GM18867 (cell line): ENCODE measurements at regions not wholly inside any gene's neighbourhood (a gene's known extent, or its start where the extent isn't known, plus 50 kb on each side); places are given as distances from the start of the nearest gene placed in this dataset.
A peak's percentile ranks its signal among the peaks of the same experiment; 100 is the strongest.
"Not testable (repeated sequence)": the region's sequence is repeated elsewhere in the genome, so short reads cannot be mapped to it uniquely, and the experiment has no call there.

Source experiments
- ATAC-seq: cut with Tn5 transposase; IDR thresholded peaks from one replicate; pipeline ENCODE4 v1.9.1; 2021; ENCODE audit warnings: mild to moderate bottlenecking, moderate library complexity; ENCODE audit not compliant: unreplicated experiment

DNA sequence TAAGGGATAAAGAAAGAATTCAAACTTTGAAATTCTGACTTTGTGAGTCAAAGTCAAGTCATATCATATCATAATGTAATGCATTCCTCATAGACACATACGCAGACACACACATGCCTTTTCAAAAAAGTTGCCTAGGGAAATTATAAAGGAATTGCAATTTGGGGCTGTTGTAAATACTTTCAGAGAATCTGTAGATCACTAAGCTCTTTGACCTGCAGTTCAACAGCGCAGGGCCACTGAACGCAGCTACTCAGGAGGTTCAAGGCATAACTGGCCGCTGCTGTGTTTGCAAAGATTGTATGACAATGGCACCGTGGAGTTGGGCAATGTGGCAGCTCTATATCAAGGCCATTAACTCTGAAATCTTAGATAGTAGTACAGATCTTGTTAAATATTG lies 188.4 kb upstream of the THRB start:
- no peak for ATAC-seq

DNA sequence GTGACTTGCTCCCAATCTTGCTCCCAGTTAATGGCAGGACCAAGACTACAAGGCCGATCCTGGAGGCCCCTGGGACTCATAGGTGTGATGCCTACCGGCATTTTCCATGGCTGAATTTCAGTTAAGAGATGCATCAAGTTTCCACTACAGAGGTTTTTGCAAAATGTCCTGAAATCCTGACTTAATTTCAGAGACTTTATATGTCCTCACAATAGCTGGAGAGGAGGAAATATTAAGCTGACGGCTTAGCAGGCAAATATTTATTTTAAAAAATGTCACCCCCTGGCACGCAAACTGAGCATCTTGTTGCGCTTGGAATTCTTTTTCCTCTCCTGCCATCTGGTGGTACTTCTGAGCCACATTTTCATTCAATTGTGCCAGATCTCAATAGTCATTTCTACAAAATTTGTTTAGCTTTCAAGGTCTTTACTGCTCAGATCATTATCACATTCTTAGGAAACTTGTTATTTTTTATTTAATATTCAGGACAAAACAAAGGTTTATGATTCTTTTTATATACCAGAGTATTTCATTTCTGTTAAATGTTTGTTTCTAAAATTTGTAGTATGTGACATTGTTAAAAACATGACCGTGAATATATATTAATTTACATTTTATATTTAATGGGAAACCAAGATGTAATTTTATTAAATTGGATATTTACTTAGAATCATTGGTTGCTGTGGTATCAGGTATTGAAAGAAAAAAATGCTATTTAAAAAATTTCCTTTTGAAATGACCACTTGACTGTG lies 189.2 kb upstream of the THRB start:
- no peak for ATAC-seq

DNA sequence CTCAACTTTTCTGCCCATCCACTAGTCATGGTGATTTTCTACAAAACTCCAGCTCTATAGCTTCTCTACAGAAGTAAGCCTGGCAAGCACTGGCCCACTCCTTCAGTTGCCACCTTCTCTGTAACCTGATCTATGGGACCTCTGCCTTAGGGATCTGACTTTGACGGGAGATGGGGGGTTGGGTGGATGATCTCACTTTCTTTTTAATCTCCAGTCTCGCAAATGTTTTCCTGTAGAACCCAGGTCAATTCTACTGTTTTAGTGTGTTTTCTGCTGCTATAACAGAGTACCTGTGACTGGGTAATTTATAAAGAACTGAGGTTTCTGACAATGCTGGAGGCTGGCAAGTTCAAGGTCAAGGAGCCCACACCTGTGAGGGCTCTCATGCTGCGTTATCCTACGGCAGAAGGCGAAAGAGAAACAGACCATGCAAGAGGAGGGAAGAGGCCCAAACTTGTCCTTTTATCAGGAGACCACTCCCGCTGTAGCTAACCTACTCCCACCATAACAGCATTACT lies 189.9 kb upstream of the THRB start:
- no peak for ATAC-seq

DNA sequence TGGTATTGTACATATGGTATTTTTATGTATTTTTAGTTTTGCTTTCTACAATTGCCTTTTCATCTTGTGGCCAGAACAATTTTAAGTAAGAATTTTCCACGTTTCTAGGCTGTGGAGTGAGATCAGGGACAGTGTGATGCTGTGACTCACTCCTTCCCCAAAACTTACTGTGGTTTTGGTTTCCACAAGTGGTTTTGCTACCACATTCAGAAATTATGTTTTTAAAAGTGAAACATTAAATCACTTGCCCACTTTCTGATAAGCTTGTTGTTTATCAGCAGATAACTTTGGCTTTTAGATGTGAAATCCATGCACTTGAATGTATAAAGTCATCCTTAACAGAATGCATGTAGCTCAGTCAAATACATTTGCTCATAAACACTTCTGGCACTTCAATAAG lies 192.2 kb upstream of the THRB start:
- peak; percentile 71 for ATAC-seq

DNA sequence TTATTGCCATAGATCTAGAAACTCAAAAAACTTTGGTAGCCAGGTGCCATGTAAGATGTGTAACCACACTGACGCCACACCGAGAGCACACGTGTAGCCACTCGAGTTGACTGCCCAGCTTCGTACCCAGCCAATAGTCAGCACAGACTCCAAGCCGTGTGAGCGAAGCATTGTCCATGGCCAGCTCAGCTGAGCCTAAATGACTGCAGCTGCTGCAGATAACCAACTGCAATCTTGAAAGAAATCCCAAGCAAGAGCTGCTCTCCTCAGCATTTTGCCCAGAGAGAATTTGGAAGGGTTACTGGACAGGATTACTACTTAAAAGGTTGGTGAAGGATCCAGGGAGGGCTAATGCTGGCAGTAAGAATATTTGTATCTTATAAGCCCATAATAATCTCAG lies 193.0 kb upstream of the THRB start:
- no peak for ATAC-seq

DNA sequence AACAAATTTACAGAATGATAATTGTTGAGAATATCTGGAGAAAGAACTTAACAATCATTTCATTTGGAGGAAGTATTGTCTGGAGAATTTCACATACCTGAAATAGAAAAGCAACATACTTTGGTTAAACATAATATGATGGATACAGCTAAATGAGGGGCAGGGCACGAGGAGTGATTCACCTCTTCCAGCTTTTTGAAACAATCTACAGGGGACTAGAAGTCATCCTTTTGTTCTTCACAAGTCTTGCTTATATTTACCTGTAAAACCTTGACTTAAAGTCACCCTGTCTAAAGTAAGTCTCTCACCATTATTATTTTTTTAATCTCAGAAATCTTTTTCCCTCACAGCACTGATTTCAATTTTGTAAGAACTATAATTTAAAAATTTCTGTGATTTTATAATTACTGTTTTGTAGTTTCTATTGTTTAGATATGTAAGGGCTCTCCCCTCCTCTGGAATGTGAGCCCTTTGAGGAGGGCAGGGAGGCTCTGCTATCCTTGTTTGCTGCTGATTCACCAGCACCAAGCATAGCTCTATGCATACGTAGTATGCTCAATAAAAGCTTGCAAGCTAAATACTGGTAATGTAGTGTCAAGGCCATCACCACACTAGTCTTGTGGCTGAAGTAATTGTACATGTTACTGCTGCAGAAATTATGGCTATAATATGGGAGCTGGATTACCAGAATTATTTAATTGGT lies 193.9 kb upstream of the THRB start:
- no peak for ATAC-seq

DNA sequence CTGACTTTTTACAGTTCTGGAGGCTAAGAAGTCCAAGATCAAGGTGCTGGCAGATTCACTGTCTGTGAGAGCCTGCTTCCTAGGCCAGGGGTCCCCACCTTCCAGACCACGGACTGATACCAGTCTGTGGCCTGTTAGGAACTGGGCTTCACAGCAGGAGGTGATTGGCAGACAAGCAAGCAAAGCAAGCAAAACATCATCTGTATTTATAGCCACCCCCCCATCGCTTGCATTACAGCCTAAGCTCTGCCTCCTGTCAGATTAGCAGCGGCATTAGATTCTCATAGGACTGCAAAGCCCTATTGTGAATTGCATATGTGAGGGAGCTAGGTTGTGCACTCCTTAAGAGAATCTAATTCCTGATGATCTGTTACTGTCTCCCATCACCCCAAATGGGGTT lies 194.7 kb upstream of the THRB start:
- ATAC-seq = no peak

DNA sequence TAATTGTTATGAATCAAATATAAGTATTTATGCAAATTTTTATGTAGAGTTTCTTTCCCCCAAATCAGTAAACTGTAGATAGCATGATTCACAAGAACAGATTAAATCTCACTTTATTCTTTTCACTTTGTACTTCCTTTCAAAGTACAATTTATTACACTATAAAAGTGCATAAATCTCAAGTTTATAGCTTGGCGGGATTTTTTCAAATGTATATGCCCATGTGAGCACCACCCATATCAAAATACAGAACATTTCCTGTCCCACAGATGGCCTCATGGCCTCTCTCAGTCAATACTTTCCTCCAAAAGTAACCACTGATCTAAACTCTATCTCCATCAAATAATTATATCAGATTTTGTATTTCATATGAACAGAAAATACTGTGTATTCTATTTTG lies 196.1 kb upstream of the THRB start:
- ATAC-seq = no peak

DNA sequence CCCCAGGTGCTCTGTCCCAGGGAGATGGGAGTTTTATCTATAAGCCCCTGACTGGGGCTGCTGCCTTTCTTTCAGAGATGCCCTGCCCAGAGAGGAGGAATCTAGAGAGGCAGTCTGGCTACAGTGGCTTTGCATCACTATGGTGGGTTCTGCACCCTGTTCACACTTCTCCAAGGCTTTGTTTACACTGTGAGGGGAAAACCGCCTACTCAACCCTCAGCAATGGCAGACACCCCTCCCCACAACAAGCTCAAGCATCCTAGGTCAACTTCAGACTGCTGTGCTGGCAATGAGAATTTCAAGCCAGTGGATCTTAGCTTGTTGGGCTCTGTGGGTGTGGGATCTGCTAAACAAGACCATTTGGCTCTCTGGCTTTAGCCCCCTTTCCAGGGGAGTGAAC lies 204.4 kb upstream of the THRB start:
- ATAC-seq = not testable (repeated sequence)

DNA sequence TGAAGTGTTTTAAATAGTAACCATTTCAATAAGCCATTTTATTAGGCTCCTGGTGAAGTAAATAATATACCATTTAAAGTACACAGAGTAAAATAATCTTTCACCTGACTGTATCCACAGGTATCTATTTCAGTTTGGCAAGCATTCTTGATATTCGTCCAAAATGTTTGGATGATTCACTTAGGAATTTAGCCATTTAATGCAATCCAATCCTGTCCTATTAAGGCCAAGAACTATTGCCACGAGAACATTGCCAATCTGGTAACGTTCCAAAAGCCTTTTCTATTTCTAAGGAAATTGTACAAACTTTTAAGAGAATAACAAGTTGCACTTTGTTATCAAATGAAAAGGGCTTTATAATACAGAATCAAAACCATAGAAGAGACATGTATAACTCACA lies 209.8 kb upstream of the THRB start:
- ATAC-seq = no peak

DNA sequence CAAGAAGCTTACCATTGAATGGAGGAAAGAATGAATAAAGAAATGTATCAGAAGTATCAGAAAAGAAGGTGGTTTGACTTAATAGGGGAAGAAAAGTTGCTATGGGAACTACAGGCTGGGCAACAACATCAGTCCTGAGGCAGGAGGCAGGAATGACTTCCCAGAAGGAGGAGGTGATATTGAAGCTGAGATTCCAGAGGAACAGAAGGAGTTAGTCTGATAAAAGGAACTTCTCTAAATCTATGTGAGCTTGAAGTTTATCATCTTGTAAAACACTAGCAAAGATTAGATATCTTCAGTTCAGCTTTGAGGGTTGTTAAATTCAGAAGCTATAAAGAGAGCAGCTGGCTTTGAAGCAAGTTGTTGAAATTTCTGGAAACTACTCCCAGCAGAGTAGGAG lies 213.3 kb upstream of the THRB start:
- no peak for ATAC-seq

DNA sequence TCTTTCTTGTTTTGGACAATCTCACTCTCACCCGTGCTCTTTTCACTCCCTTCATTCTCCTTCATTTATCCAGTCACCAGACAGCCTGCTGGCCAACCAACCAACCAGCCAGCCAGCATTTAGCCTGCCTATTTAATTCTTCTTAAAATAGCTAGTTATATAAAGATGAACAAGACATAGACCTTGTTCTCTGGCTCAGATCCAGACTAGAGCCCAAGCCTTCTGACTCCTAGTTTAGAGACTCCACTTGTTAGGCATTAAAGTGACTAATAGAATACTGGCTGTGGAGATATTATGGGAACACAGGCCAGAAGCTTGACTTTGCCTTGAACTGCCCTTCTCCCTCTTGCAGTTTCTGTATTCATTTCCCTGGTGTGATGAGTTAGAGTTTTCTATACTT lies 215.3 kb upstream of the THRB start:
- no peak for ATAC-seq

DNA sequence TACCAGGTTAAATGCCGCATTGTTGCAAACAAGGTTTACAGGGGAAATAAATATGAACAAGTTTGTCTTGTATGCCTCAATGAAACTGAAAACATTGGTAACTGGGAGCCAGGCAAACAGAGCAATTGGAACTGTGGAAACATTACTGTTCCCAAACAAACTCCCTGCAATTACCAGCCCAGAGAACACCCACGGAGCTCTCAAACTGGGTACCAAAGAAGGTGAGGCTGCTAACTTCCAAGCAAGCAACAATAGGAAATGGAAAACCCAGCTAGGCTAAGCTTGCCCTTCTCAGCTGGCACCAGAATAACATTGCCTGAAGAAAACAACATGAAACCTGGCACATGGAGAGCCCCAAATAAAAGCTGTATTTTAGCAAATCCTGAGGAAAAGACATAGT lies 218.9 kb upstream of the THRB start:
- no peak for ATAC-seq

DNA sequence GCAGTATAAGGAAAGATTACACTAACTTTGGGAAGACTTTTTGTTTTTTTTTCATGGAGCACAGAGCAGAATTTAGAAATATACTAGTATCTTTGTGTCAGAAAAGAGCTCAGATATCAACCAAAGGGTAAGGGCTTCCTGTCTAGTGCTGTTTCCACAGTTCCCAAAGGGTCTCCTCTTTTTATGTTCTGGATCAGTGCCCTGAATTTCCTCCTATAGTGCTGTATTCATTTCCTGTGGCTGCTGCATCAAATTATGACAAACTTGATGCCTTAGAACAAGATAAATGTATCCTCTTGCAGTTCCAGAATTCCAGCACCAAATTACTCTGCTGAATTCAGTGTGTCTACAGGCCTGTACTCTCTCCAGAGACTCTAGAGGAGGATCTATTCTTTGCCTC lies 219.8 kb upstream of the THRB start:
- no peak for ATAC-seq

DNA sequence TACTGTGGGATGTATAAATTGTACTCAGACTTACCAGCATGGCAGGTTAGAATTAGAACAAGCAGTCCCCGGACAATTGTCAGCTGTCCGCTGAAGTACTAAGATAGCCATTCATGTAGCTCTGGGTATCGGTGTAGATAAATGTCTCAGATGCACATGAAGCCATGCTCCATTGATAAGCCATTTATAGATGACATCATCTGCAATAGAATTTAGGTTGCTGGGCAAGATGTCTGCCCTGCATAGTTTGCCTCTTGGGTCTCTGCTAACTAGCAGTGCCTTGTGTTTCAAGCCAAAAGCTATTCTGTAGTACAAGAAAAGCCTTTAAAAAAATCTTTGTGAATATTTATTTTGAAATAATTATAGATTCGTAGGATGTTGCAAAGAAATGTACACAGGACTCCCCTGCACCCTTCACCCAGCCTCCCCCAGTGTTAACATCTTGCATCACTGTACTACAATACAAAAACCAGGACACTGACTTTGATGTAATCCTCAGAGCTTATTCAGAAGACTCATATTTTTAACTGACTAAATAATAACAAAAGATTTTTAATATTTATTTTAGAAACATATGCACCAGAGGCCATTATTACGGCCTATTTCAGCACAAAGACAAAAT lies 220.6 kb upstream of the THRB start:
- ATAC-seq = no peak

DNA sequence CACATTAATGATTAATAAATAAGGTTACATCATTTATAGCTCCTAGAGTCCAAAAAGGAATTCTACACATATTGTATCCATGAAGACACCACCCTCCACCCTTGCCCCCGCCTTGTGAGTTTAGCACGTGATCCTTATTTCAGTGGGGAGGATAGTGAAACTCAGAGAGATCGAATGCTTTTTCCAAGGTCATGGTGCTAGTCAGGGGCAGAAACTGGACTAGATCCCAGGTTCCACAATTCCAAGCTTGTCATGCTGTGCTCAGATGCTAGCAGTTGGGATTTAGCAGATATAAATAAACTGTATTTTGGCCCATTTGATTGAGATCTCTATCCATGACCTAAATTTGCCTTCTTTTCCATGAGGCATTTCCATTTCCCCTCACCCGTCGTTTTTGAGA lies 227.4 kb upstream of the THRB start:
- no peak for ATAC-seq

DNA sequence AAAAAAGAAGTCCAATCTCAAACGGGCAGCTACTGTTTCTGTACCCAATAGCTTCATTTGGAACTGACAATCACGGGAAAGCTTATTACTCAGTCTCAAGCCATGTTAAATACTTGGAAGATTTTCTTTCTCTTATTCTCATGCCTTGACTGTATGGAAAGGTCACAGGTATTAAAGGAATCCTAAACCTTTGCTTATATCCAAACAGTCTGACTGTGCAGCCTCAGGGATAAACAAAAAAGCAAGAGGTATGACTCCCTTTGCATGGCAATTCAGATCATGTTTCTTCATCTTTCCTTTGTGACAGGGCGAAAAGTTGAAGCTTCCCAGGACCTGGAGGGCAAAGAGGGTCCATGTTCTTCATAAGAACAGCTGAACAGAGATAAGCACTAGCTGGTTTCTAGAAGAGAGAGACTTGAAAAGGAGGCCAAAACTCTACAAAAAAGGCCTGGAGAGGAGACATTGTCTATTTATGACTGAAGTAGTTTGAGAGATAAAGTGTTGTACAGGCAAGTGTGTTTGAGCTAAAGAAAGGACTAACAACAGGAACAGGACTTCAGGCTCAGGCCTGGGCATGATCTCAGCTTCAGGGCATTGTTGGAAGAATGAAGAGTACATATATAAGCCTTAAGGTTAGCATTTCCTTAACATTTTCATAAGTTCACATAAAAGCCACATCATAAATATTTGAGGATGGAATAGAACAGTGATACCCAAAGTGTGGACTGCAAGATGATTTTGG lies 231.0 kb upstream of the THRB start:
- no peak for ATAC-seq

DNA sequence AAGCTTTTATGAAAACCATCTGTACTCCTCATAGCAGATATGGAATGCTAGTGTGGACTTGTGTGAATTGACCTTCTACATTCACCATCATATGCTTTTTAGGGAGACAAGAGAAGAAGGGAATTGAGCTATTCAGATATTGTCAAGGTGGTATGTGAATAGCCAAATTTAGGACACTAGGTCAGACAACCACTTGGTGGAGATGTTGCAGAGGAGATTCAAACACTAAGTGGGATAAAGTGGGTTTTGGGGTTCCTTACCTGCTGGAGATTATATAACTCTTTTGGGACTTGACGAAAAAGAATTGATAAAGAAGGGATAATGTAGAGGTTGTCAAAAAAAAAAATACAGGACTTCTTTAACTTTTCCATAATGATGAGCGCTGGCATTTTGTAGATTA lies 231.8 kb upstream of the THRB start:
- no peak for ATAC-seq

DNA sequence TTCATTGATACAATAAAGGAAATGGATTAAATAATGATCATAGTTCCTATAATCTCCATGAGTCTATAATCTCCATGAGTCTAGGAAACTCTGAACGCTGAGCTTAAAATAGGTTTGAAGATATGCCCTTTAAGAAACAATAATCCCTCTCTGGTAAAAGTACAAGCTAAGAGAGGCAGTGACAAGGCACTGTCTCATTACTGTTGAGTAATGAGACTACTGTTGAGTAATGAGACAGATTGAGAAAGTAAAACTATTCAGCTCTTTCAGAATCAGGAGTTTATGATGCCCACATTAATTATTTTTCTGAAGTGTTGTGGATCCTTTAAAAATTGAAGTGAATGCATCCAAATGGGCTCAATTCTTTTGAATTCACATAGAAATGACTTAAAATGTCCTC lies 235.5 kb upstream of the THRB start:
- ATAC-seq = no peak

DNA sequence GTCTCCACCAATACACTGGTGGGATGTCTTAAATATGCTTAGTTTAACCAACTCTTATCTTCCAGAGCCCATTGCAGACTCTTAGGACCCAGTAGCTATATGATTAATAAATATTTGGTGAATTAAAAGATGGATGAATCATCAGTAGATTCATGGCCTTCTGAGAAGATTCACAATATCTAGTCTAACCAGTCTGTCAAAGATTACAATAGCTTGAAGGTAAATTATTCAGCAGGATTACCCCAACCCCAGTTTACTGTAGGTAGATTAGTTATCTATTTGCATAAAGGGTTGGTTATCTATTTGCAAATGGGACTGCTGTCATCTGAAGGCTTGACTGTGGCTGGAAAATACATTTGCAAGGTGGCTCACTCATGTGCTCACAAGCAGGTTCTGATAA lies 239.4 kb upstream of the THRB start:
- ATAC-seq = no peak

DNA sequence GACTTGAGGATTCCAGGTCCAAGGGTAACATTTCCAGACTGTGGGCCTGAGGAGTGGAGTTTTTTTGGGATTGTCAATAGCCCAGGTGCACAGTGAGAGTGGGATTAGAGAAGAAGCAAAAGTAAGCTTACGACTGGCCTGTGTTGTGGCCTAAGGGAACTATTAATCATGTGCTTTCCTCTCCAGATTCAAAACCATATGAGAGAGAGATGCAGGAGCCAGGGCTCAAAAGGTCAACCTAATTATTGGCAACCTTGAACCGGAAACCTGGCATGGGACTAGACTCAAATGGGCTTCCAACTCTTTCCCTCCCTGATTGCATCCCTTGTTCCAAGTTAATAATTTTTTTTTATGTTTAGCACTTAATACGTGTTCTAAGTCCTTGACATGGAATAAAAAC lies 242.1 kb upstream of the THRB start:
- ATAC-seq = no peak
